Vagina (tissue), 2 donors: ENCODE measurements at regions not wholly inside any gene's neighbourhood (a gene's known extent, or its start where the extent isn't known, plus 50 kb on each side); places are given as distances from the start of the nearest gene placed in this dataset.

Source experiments
- DNase-seq, 2 donors: peaks; one replicate each; pipeline ENCODE4 v3.0.0-alpha.2; 2017; ENCODE audit errors: extremely low spot score in 2 of 2
- H3K27ac ChIP-seq: fragments of 200-600 bp; sonication (generic); one replicate; pipeline ENCODE4 v1.5.1; 2019
- H3K27me3 ChIP-seq: fragments of 200-600 bp; sonication (generic); one replicate; pipeline ENCODE4 v1.5.1; 2019
- H3K36me3 ChIP-seq, 2 donors: fragments of 200-600 bp; sonication (generic); one replicate each; pipeline ENCODE4 v1.5.1; 2017 to 2019
- H3K4me1 ChIP-seq: fragments of 200-600 bp; sonication (generic); one replicate; pipeline ENCODE4 v1.5.1; 2019
- H3K4me3 ChIP-seq, 2 donors: fragments of 200-600 bp; sonication (generic); 1 replicate in 1 of 2; 2 replicates in 1 of 2; pipeline ENCODE4 v1.5.1; 2016 to 2019
- H3K9me3 ChIP-seq: fragments of 200-600 bp; sonication (generic); one replicate; pipeline ENCODE4 v1.5.1; 2019
- POLR2A ChIP-seq, 2 donors: fragments of 450-650 bp; IDR thresholded peaks; one replicate each; pipeline ENCODE4 v1.6.1; 2017; ENCODE audit warnings: antibody characterized with exemption in 2 of 2, mild to moderate bottlenecking in 2 of 2, moderate library complexity in 2 of 2
- POLR2AphosphoS5 ChIP-seq, 2 donors: sonication (generic); formaldehyde crosslinking; IDR thresholded peaks; one replicate each; pipeline ENCODE4 v1.9.0; 2017; ENCODE audit warnings: antibody characterized with exemption in 2 of 2, mild to moderate bottlenecking in 2 of 2, low read depth in 1 of 2; ENCODE audit not compliant: insufficient read depth in 1 of 2
- intact Hi-C: fragments of 100-400 bp; cut with DNase I; formaldehyde crosslinking; loops from one replicate; pipeline ENCODE4 v1.15.1; 2023
- TF ChIP-seq, protein P1 (sequence below), 3 experiments: fragments of 450-650 bp in 2 of 3; fragments of 200-600 bp in 1 of 3; sonication (generic) in 1 of 3; IDR thresholded peaks; one replicate each; pipeline ENCODE4 v1.5.1; 2017 to 2019; ENCODE audit warnings: antibody characterized with exemption in 3 of 3, mild to moderate bottlenecking in 2 of 3, moderate library complexity in 2 of 3

DNA sequence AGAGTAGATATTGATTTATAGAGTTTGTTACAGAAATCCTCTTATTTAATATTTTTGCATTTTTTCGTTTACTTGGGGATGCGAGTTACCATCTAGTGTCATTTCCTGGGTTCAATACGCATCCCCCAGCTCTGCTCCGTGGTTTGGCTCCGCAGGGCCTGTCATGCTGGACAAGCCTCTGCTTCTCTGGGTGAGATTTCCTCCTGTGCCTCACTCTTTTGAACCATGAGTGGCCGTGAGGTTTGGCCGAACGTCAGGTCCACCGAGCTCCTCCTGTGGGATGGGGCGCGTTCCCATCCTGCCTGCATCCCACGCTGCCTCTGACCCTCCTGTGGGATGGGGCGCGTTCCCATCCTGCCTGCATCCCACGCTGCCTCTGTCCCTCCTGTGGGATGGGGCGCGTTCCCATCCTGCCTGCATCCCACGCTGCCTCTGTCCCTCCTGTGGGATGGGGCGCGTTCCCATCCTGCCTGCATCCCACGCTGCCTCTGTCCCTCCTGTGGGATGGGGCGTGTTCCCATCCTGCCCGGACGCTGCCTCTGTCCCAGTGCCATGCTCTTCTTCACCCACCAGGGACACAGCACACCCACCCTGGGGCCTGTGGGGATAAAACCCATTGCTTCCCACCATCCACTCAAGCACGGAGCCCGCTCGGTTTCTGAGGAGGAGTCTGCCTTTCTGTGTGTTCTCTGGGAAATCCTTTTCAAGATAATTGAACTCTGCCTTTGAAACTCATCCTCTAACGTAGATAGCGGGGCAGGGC lies 506.8 kb downstream of the BRD1 start:
- no peaks in the 10 kb centered on the region for H3K36me3 ChIP-seq
- DNase-seq, result peak in 1 of 2 donors; percentile 13
- H3K4me3 ChIP-seq, result no peak overlapping the region
- no peak for TF ChIP-seq POLR2A (IDR thresholded peaks at IDR 0.05)
- TF ChIP-seq, protein P1, sequence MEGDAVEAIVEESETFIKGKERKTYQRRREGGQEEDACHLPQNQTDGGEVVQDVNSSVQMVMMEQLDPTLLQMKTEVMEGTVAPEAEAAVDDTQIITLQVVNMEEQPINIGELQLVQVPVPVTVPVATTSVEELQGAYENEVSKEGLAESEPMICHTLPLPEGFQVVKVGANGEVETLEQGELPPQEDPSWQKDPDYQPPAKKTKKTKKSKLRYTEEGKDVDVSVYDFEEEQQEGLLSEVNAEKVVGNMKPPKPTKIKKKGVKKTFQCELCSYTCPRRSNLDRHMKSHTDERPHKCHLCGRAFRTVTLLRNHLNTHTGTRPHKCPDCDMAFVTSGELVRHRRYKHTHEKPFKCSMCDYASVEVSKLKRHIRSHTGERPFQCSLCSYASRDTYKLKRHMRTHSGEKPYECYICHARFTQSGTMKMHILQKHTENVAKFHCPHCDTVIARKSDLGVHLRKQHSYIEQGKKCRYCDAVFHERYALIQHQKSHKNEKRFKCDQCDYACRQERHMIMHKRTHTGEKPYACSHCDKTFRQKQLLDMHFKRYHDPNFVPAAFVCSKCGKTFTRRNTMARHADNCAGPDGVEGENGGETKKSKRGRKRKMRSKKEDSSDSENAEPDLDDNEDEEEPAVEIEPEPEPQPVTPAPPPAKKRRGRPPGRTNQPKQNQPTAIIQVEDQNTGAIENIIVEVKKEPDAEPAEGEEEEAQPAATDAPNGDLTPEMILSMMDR (IDR thresholded peaks at IDR 0.05), result no peak
- no peak for TF ChIP-seq POLR2AphosphoS5 (IDR thresholded peaks at IDR 0.05; ENCODE audit: insufficient read depth in 1 of 2, low read depth in 1 of 2)
- H3K27ac ChIP-seq, result no peak overlapping the region
- no peaks in the 10 kb centered on the region for H3K27me3 ChIP-seq
- intact Hi-C loops, result no loop called here
- H3K9me3 ChIP-seq, result no peaks in the 10 kb centered on the region
- H3K4me1 ChIP-seq, result no peaks in the 10 kb centered on the region

DNA sequence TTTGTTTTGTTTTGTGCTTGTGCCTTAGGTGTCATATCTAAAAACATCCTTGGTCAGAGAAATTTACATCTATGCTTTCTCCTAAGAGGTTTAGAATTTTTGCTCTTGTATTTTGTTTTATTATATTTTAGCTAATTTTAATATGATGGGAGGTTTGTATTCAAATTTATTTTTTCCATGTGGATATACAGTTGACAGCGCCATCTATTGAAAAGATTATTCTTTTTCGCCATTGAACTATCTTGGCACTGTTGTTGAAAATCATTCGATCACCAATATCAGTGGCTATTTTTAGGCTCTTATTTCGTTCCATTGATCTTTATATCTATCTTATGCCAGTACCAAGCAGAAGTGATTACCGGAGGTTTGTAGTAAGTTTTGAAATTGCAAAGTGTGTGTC lies 510.3 kb downstream of the BRD1 start:
- TF ChIP-seq, protein P1 (IDR thresholded peaks at IDR 0.05), result no peak
- TF ChIP-seq POLR2A (IDR thresholded peaks at IDR 0.05), result no peak
- TF ChIP-seq POLR2AphosphoS5 (IDR thresholded peaks at IDR 0.05; ENCODE audit: insufficient read depth in 1 of 2, low read depth in 1 of 2), result no peak
- intact Hi-C loops, result no loop called here

DNA sequence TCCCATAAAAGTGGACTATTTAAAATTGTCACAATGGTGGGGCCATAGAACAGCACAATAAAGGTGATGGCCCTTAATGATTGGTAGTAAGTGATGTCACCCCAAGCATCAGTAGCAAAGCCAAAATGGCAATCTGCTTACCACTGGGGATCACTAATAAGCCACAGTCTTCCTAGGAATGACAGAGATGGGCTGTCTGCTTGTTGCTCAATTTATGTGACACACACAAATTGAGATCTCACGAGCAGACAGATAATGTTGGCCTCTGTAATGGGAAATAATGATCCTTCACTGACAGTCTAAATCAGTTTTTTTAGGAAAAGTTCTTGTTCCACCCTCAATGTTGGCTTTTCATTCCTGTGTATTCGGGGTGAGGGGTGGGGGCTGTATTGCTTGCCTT lies 515.1 kb downstream of the BRD1 start:
- no peaks in the 10 kb centered on the region for H3K4me1 ChIP-seq
- intact Hi-C loops, result no loop called here
- TF ChIP-seq, protein P1 (IDR thresholded peaks at IDR 0.05), result no peak
- TF ChIP-seq POLR2A (IDR thresholded peaks at IDR 0.05) (no peak), POLR2AphosphoS5 (IDR thresholded peaks at IDR 0.05; ENCODE audit: insufficient read depth in 1 of 2, low read depth in 1 of 2) (no peak)

More for the DNA sequence above, 510.3 kb downstream of the BRD1 start:
- Histone ChIP-seq H3K9me3 (no peaks in the 10 kb centered on the region), H3K27ac (no peak overlapping the region), H3K27me3 (no peaks in the 10 kb centered on the region), H3K36me3 (no peaks in the 10 kb centered on the region), H3K4me1 (no peaks in the 10 kb centered on the region), H3K4me3 (no peak overlapping the region)
- DNase-seq, result no peak

DNA sequence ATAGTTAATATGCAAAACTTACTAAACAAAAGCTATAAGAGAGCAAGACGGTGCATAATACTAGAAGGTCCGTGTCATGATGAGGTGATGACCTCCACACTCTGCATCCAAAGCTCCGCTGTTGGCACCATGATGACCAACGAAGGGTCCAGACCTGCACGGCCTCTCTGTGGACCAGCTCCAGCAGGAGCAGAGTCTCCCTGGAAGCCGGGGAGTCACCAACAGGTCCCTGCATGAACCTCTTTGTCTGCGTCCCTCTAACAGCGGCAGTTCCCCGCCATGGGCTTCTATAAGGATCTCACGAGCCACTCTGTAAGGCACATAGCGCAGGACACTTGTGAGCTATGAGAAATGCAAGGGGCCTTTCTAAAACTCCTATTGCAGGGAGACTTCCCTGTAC lies 517.3 kb downstream of the BRD1 start:
- Histone ChIP-seq H3K4me3 (no peak overlapping the region), H3K36me3 (no peaks in the 10 kb centered on the region)

More for the DNA sequence above, 515.1 kb downstream of the BRD1 start:
- Histone ChIP-seq H3K36me3 (no peaks in the 10 kb centered on the region), H3K9me3 (no peaks in the 10 kb centered on the region), H3K27me3 (no peaks in the 10 kb centered on the region), H3K4me3 (no peak overlapping the region), H3K27ac (no peak overlapping the region)
- DNase-seq, result peak in 1 of 2 donors; percentile 2

More for the DNA sequence above, 517.3 kb downstream of the BRD1 start:
- Histone ChIP-seq H3K9me3 (no peaks in the 10 kb centered on the region), H3K27me3 (no peaks in the 10 kb centered on the region), H3K4me1 (no peaks in the 10 kb centered on the region), H3K27ac (no peak overlapping the region)
- TF ChIP-seq POLR2A (IDR thresholded peaks at IDR 0.05) (no peak), POLR2AphosphoS5 (IDR thresholded peaks at IDR 0.05; ENCODE audit: insufficient read depth in 1 of 2, low read depth in 1 of 2) (no peak)
- TF ChIP-seq, protein P1 (IDR thresholded peaks at IDR 0.05), result no peak
- DNase-seq, result peak; percentile 40 to 54
- intact Hi-C loops, result no loop called here
